ENCODE measurements at regions not wholly inside any gene's neighbourhood (a gene's known extent, or its start where the extent isn't known, plus 50 kb on each side); places are given as distances from the start of the nearest gene placed in this dataset.

DNA sequence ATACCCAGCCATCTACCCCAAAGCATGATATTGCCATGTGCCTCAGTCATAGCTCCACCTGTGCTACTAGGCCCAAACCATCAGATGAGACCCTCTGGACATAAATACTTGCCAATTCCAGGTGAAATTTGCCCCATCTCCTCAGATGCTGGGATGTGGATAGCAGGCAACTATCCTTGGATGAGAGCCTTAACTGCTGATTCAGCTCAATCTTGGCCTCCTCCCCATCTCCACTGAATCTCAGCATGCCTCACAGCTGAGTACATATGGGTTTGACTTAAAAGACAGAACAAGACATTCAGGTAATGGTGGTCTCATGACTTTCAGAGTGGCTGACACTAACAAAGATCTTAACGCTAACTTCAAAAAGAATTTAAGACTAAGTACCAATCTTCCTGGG lies 50.8 kb upstream of the KLHL13 start:
- DNase-seq = no peak

DNA sequence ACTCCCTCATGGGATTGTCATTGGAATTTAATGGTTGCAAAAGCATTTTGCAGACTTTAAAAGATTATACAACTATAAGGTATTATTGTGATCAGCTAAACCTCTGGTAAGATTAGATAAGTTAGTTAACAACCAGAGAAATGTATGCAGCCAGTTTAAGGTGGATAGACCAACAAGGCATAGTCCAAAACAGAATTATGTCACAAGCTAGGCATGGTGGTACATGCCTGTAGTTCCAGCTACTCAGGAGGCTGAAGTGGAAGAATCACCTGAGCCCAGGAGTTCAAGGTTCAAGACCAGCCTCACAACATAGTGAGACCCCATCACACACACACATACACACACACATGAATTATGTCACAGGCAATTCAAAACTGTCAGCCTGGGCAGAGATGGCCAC lies 54.7 kb upstream of the KLHL13 start:
- no peak for DNase-seq

- DNase-seq = no peak
These were observed 58.0 kb upstream of the KLHL13 start for GRCh38 chrX:118174516-118175098.

DNA sequence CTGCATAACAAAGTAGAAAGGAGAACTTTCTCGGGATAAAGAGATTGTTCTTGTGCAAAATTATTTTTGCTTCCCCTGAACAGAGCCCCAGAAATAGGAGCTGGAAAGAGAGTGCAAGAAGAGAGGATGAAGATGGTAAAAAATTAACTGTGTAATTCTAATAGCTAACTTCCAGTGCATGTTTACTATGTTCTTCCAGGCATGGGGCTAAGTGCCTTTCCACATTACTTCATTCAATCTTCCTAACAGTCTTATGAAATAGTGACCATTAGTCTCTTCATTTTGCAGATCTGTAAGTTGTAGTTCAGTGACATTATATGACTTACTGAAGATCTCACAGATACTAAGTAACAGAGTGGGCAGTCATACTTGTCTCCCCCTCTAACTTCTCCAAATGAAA lies 61.1 kb upstream of the KLHL13 start:
- no peak for DNase-seq

- no peak for DNase-seq
These were observed 61.8 kb upstream of the KLHL13 start for GRCh38 chrX:118178450-118178849.

- DNase-seq = no peak
These were observed 62.6 kb upstream of the KLHL13 start for GRCh38 chrX:118179161-118179560.

DNA sequence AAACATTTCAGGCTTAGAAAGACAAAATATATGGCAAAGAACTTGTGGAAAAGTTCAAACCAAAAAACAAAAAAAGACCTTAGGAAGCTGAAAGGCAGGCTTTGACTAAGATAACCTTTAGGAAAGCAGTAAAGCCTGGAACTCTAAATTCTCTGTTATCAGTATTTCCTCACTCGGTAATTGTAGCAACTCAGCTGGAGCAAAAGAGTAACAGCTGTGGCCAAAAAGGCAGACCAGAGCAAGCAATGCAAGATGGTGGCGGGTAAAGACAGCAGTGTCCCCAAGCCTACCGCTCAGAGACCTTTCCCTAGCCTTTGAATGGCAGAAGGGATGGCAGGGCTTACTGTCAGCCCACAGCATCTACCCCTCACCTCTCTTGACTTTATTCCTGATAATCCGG lies 63.1 kb upstream of the KLHL13 start:
- DNase-seq = no peak

GRCh38 chrX:118181030-118181429 lies 64.4 kb upstream of the KLHL13 start:
- no peak for DNase-seq

DNA sequence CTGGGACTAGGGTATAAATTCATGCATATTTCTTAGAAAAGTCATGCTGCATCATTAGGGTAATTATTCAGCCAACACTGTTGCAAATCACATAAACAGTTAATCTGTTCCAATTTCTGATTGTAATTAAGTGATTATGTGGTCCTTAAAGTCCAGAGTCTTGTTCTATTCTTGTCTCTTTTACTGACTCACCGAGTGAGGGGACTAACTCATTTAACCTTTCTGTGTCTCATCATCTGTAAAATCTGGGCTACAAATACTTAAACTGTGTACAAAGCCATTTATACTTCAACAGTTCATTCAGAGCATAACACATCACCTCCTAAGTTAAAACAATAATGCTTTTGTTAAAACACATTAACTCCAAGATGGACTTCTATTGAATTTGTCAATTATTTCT lies 65.4 kb upstream of the KLHL13 start:
- DNase-seq = no peak

GRCh38 chrX:118182681-118183080 lies 66.1 kb upstream of the KLHL13 start:
- DNase-seq = no peak

GRCh38 chrX:118183606-118184005 lies 67.0 kb upstream of the KLHL13 start:
- DNase-seq = no peak

DNA sequence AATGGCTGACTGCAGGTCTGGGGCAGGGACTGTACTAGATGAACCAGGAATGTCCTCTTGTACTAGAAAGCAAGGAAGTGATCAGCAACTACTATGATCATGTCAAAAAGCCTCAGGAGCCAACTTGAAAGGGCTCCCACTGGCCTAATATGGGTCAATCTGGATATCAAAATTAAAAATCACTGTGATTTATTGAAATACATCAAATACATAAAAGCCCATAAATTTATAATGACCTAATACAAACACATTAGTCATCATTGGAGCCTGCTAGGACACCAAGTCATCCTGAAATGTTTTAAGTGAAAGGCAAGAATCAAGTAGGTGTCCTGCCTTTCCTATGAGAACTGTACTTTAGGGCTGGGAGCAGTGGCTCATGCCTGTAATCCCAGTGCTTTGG lies 70.5 kb upstream of the KLHL13 start:
- DNase-seq = no peak

- peak in 1 of 2 experiments; percentile 20 for DNase-seq
These were observed 72.4 kb upstream of the KLHL13 start for GRCh38 chrX:118189000-118189399.

GRCh38 chrX:118189628-118190027 lies 73.0 kb upstream of the KLHL13 start:
- peak; percentile 64 to 67 for DNase-seq

- no peak for DNase-seq
These were observed 81.1 kb upstream of the KLHL13 start for GRCh38 chrX:118197730-118198129.

DNA sequence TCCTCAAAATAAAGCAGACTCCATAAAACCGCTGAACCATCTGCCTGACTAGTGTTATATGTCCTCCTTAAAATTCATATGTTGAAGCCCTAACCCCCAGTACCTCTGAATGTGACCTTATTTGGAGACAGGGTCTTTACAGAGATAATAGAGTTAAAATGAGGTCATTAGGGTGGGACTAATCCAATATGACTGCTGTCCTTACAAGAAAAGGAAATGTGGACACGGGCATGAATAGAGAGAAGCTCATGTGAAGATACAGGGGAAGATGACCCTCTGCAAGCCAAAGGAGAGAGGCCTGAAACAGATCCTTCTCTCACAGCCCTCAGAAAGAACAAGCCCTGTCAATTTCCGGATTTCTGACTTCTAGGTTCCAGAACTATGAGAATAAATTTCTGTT lies 82.0 kb upstream of the KLHL13 start:
- DNase-seq = no peak

DNA sequence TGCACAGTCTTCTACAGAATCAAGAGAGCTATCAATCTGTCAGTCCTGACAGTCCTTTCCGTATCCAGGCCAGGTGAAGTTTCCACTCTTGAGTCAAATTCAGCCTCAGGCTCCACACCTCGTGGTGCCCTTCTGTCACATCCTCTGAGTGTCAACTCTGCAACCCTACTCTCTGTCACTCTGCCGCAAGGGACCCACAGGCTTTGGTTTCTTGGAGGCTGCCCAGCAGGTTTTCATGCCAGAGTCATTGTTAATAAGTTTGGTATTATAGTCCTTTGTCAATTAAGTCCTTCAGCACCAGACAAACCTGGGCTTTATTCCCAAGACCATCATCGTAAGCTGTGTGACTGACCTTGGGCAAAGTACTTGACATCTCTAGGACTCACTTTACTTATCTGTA lies 83.4 kb upstream of the KLHL13 start:
- no peak for DNase-seq

GRCh38 chrX:118205421-118206395 lies 89.1 kb upstream of the KLHL13 start:
- DNase-seq = no peak

DNA sequence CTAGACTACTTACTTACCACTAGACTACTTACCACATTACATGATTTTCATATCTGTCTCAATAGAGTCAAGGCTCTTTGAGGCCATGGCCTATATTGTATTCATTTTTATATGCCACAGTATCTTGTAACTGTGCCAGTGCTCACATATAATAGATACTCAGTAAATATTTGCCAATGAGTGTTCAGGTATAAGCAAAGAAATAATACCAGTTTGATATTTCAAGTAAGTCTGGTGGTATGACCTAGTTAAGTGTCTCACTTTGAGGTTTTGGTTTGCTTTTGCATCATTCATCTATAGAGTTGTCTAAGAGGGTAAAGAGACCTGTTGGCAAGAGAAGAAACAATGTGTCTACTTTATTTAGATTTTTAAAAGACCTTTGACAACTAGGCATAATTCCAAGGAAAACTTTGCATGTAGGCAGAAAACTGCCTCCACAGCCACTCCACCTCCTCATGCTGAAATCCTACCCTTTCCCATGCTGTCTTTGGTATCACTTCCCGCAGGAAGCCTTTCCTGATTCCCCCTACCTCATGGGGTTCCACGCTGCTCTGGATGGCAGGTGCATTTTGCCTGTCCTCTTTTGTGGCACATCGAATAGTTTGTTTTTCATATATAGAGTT lies 91.3 kb upstream of the KLHL13 start:
- DNase-seq = peak; percentile 10 to 43

DNA sequence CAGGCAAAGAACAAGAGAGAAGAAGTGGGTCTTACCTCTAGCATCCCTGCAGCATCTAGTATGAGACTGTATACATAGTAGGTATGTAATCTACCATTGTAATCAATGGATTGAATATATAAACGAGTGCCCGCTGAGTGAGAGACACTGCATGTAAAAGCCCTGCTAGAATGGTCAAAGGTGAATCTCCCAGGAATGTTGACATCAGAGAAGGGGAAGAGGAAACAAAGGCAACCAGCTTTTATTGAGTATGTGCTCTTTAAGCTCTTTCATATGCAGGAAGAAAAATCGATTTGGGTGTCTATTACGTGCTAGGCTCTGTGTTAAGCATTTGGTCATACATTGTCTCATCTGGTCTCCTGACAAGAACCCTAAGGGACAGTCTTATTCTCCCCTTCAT lies 91.9 kb upstream of the KLHL13 start:
- DNase-seq = no peak

- no peak for DNase-seq
These were observed 95.5 kb upstream of the KLHL13 start for GRCh38 chrX:118211891-118212816.

DNA sequence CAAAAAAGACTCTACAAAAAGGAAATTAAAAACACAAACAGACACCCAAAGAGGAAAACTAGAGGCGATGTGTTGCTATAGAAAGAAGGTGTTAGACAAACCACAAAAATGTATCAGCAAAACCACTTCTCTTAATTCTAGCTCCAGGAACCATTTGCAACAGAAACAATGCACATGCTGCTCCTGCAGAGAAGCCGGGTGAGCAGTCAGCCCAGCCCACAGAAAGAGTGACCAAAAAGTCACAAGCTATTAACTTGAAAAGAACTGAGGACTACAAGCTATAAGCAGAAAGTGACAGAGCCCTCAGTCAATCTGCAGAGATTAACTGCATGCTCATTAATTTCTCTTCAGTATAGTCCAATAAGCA lies 96.2 kb upstream of the KLHL13 start:
- no peak for DNase-seq

DNA sequence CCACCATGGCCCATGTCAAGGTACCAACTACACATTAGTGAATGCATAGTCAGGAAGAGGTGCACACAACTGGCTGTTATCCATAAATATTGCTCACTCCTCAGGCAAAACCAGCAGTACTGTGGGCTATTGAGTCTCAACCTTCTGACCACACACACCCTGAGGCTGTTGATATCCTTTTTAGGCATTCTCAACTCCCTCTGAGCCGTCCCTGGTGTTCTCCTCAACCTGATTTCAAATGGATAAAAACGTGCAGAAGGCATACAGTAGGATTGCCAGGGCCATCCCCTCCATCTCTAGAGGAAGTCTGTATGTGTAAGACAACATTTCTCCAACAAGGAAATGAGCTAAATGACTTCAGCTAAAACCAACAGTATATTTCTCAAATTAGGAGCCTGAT lies 98.7 kb upstream of the KLHL13 start:
- no peak for DNase-seq

All from SHP77 (cell line).